Kasumi-1 (cell line): ENCODE measurements at regions not wholly inside any gene's neighbourhood (a gene's known extent, or its start where the extent isn't known, plus 50 kb on each side); places are given as distances from the start of the nearest gene placed in this dataset.
A peak's percentile ranks its signal among the peaks of the same experiment; 100 is the strongest.

Source experiments
- DNase-seq, 2 experiments: peaks; one replicate each; lab custom pipeline; 2025; lab: John Stamatoyannopoulos, UW

- no peak for DNase-seq
These were observed 57.1 kb upstream of the ATG10 start for GRCh38 chr5:81914696-81915095.

DNA sequence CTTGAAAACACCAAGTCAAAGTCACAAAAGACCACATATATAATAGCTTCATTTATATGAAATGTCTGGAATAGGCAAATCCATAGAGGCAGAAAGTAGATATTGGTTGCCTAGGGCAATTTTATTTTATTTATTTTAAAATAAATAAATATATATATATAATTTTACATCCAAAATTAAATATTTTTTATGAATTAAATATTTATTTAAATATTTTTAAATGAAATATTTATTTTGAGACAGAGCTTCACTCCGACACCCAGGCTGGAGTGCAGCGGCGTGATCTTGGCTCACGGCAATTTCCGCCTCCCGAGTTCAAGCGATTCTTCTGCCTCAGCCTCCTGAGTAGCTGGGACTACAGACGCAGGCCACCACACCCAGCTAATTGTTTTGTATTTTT is 58.9 kb upstream of the ATG10 start:
- no peak for DNase-seq

GRCh38 chr5:81909677-81910076 is 62.1 kb upstream of the ATG10 start:
- DNase-seq: no peak

DNA sequence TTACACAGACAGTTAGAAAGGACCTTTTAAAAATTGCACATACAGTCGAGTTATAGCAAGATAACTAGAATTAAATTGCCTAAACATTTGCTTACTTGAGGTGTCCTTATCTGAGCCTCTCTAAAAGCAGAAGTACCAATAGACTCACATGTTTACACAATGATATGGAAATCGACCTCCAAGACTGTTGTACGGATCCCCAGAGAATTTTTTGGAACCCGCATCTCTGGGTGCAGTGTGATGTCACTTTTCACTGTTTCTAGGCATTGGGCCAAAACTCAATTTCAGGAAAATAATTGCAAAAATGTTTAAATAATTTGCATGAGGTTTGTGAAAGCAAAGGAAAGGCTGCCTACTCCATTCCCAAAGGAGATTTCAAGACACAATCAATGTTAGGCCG is 63.1 kb upstream of the ATG10 start:
- DNase-seq: no peak

DNA sequence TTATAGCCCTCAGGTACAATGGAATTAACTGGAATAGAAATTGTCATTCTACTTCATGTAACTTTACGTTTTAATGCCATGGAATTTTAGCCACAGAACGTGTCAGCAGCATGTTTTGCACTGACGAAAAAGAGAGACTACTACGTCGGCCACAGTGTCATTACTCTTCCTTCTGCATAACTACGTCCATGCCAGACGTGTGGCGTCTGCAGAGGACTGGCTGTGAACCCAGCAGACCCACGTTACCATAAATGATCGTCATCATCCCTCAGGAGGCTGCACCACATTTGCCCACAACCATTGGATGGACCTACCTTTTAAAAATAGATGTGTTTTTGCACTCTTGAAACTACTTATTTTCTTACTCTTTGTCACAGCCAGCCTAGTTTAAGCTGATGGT is 63.8 kb upstream of the ATG10 start:
- DNase-seq: no peak

DNA sequence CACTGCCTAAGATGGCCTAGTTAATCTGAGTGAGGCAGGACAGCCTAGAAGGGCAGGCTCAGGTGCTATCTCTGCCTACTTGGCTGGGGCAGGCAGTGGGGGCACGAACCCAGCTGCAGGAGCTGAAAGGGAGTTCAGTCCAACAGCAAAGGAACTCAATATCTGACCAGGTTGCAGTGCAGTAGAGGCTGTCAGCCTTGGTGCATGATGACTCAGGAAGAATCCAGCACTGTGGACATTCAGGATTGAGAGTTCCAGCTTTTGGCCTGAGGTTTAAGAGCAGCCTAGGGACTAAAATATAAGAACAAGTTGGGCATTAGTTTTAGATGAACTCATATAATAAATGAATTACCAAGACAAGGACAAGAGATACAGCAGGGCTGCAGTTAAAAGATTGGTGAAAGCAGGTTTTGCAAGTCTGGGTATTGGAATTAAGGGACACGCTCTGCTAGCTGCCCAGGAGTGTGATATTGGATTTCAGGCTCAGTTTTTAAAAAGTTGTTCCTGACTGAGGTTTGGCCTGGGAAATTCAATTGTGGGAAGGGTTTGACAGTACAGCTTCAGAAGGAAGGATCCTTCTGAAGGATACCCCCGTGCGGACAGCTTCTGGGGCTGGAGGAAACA is 64.7 kb upstream of the ATG10 start:
- no peak for DNase-seq

GRCh38 chr5:81906086-81906485 is 65.7 kb upstream of the ATG10 start:
- no peak for DNase-seq

DNA sequence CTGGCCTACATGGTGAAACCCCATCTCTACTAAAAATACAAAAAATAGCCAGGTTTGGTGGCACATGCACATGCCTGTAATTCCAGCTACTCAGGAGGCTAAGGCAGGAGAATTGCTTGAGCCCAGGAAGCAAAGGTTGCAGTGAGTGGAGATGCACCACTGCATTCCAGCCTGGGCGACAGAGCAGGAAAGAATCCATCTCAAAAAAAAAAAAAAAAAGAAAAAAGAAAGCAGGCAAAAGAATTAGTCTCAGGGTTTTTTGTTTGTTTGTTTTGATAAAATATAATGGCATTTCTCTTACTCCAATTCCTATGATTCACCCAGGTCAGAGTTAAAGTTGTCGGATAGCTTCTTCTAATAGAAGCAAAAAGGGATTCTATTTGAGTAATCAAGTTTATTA is 67.0 kb upstream of the ATG10 start:
- DNase-seq: no peak

DNA sequence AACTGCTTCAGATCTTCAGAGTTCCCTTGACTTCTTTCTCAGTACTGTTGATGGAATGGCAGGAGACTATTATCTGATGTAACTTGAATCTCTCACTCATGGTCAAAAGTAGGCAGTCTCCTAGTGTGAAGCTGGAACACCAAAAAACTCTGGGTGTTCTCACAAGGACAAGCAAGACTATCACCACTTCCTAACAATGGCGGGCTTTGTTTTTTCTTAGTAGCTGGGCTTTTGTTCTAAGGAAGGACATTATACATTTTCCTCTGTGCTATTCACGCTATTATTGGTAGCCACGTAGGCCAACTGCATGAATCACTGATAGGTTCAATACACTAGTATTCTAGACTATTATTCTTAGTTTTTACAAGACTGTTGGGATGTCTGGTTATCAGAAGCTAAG is 67.7 kb upstream of the ATG10 start:
- DNase-seq: no peak

DNA sequence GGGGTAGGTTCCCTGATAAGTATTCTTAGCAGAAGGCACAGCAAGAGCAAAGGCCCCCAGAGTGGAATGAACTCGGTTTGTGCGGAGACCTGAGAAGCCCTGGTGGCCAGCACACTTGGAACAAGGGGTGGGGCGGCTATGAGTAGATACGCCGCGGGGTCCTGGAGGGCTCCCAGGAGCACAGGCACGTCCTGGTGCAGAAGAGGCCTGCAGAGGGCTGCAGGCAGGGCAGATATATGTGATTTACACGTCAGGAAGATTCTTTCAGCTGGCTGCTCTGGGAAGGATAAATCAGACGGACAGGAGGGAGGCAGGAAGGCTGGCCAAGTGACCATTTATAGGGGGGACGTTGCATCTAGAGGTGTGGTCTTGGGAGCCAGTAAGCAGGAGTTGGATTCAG is 70.2 kb upstream of the ATG10 start:
- no peak for DNase-seq

- no peak for DNase-seq
These were observed 72.7 kb upstream of the ATG10 start for GRCh38 chr5:81899123-81899522.

DNA sequence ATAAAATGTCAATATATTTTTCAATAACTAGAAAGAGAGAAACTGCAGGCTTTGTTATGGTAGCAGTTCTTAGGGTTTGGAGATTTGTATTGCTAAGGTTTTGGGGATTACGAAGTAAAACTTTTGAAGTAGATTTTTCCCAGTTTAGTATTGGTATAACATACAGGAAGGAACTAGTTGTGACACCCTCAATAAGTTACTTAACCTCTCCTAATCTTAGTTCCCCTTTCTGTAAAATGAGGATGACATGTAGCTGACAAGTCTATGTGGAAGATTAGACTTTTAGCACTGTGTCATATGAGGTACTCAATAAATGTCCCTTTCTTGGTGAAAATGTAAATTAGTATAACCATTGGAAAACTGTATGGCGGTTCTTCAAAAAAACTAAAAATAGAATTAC is 73.4 kb upstream of the ATG10 start:
- DNase-seq: peak; percentile 87 to 89

DNA sequence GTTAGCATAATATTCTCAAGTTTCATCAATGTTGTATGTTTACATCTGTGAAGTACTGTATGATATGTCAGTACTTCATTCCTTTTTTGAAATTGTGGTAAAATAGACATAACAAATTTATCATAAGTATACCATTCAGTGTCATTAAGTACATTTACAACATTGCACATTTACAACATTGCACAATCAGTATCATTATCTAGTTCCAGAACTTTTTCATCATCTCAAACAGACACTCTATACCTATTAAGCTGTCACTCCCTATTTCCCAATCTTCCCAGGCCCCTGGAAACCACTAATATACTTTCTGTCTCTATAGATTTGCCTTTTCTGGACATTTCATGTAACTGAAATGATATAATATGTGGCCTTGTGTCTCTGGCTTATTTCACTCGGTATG is 75.1 kb upstream of the ATG10 start:
- peak in 1 of 2 experiments; percentile 2 for DNase-seq

DNA sequence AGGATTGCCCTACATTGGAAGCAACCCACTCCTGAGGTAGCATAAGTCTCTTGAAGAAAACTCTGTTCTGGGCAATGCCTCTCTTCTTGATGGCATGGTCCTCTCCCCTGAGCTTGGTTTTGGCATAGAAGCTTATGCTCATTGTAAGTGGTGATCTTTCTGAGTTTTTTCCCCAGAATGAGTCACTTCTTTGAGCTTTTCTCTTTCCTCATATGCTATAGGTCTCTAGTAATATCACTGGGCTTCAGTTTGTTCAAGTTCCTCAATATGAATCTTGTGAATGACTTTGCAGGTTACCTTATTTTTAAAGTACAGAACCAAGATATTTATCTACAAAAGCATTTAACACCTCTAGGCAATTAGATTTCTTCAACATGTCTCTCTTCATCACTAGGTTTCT is 76.5 kb upstream of the ATG10 start:
- peak; percentile 55 to 59 for DNase-seq

- peak; percentile 18 to 34 for DNase-seq
These were observed 77.9 kb upstream of the ATG10 start for GRCh38 chr5:81893961-81894360.

GRCh38 chr5:81884871-81885270 is 87.0 kb upstream of the ATG10 start:
- DNase-seq: no peak

- no peak for DNase-seq
These were observed 88.5 kb upstream of the ATG10 start for GRCh38 chr5:81883371-81883770.

- DNase-seq: no peak
These were observed 90.2 kb upstream of the ATG10 start for GRCh38 chr5:81881595-81881994.

GRCh38 chr5:81879936-81880335 is 91.9 kb upstream of the ATG10 start:
- no peak for DNase-seq

- DNase-seq: no peak
These were observed 93.5 kb upstream of the ATG10 start for GRCh38 chr5:81878333-81878732.

GRCh38 chr5:81866994-81867393 is 104.8 kb upstream of the ATG10 start:
- DNase-seq: no peak

DNA sequence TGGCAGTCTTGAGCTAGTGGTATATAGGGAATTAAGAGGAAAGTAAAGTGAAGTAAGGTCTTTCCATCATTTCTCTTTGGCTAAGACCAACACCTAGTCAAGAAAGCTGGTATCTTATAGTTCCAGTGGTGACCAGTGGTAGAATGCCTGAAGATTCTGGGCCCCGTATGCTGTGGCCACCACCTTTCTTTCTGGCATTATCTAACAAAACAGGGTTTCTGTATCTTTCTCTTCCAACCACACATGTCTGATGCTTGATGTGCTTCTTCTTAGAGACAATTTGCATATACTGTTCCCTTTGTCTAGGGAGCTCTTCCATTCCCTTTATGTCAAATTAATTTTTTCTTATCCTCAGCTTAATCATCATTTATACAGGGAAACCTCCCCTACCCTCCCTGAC is 109.9 kb upstream of the SSBP2 start:
- DNase-seq: no peak

DNA sequence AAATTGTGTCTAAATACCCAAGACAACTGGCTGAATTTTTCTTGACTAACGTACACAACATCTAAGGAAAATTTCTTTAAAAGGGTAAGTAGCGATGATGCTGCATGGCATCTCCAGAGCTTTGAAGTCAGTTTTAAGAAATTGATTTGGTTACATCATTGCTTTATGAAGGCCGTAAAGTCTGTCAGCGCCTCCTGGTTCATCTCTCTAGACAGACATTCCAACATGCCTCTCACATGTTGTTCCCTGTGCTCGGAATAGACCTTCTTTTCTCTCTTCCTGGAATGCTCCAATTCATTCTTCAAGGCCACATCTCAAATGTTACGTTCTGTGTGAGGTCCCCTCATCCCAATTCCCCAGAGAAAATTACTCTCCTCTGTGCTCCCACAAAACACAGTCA is 108.7 kb upstream of the SSBP2 start:
- DNase-seq: no peak
